Activated CD4-positive, CD25-positive, alpha-beta regulatory T cell treated with anti-CD3 and anti-CD28 coated beads, Interleukin-2, amount 50 U/mL, for 24 hours (primary cell): ENCODE measurements at regions not wholly inside any gene's neighbourhood (a gene's known extent, or its start where the extent isn't known, plus 50 kb on each side); places are given as distances from the start of the nearest gene placed in this dataset.
"Not testable (repeated sequence)": the region's sequence is repeated elsewhere in the genome, so short reads cannot be mapped to it uniquely, and the experiment has no call there.

Experiments
- ATAC-seq, 2 donors: fragments of 150-1000 bp; cut with Tn5 transposase; one replicate each; pipeline ENCODE4 v1.10.0; 2021; ENCODE audit warnings: mild to moderate bottlenecking in 1 of 2, moderate library complexity in 1 of 2

DNA sequence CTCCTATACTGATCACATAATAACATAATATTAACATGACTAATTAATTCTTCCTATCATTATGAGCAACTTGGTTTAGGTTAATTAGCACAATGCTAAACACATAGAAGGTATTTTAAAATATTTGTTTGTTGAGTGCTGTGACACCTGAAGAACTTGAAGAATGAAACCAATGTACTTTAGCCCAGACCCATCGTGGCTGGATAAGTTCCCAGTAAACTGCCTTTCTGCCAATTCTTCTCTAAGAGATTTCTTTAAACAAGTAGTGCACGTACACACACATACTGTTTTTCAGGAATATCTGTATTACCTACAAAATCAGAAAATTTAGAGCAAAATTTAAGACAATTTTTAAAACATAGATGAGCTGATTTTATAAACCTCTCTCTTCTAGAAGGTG, 207.4 kb upstream of the SSTR1 start:
- no peak for ATAC-seq

DNA sequence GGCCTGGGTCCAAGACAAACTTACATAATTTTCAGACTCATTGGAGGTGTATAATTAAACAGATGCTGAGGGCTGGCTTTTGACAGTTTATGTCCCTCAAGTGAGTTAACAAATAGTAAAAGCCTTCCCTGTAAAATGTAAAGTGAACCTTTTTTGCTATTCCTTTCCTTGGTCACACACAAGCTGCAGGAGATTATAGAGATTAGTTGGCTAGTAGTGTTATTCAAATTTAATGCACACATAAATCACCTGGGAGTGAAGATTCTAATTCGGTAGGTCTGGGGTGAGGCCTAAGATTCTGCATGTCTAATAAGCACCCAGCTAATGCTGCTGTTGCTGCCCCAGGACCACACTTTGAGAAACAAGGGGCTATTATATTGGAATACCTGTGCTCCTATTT, 206.2 kb upstream of the SSTR1 start:
- ATAC-seq = no peak

DNA sequence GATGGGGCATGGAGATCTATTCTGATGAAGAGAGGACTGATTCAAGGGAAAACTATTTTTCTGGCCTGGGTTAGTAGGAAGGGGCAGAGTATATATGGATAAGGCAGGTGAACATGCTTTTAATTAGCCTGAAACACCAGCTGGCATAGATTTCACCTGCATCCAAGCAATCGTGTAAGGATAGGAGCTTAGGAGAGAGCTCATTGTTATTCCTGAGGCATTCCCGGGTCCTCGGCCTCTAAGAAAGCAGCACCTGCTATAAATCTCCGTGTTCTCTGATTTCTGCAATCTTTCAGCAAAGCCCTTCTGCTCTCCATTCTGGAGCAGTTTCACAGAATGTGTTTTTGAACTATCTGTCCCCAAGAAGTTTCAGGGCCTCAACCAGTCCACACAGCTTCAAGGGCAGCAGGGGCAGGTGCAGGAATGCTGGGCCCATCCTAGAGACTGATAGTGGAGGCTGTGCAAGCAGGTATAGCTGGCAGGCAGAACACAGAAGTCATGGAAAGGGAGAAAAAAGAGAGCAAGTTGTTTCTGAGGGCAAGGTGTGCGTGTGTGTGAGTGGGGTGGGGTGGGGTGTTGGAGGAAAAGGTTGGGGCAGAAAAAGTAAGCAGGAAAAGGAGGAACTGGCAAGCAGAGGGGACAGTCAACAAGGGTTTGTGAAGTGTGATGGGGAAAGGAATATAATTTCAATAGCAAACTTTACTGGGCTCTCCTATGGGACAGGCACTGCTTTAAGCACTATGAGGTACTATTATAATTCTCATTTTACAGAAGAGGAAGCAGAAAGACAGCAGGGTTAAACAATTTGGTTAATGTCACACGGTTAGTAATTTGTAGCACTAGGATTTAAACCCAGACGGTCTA, 203.7 kb upstream of the SSTR1 start:
- no peak for ATAC-seq

DNA sequence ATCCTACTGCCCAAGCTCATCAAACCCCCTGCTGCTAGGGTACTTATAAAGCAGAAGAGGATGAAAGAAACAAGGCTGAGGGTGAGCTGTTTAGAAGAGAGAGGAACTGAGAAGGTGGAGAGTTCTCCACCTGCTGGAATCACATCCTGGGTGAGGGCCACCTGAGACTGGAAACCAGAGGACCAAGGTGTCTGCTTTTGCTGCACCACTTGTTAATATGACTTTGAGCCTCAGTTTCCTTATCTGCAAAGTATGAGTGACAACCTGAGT, 203.2 kb upstream of the SSTR1 start:
- no peak for ATAC-seq

DNA sequence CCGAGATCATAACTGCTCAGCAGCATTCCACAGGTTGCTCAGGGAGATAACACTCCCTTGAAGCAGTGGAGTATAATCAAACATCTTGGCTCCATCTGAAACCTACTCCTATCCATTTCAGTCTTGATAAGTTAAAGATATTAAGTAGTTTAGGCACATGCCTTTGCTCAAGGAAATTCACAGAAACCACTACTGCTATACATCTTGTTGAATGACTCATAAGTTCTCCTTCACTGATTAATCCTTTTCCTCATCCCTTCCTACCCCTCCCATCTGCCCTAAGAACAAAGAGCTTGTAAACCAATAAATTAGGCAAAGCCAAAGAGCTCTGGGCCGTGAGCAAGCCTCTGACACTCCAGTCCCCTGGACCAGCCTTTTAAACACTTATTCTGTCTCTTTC, 196.5 kb upstream of the SSTR1 start:
- not testable (repeated sequence) for ATAC-seq

DNA sequence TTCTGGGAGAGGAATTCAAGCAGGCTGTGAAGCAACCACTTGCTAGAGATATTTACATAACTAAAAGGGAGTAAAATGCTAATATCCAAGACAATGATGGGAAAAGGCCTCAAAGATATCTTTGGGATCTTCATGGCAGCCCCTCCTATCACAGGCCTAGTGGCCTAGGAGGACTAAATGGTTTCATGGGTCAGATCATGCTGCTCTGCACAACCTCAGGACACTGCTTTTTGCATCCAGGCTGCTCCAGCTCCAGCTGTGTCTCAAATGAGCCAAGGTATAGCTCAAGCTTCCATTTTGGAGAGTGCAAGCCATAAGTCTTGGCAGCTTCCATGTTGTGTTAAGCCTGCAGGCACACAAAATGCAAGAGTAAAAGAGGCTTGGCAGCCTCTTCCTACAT, 195.6 kb upstream of the SSTR1 start:
- no peak for ATAC-seq

DNA sequence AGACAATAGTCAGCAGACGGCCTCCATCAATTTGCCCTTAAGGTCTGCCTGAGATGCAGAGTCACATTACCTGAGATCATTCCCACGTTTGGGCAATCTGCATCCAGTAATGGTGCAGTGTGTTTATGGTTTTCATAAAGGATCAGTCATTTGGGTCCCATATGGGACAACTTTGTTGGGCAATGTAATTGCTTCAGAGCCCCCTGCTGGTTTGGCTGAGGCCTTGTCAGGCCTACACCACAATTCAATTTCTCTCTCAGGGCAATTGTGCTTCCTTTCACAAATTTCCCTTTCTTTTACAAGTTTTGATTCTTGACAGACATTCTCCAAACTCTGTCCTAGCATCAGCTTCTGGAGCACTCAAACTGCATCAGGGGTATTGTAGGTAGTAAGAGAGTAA, 191.2 kb upstream of the SSTR1 start:
- ATAC-seq = no peak

DNA sequence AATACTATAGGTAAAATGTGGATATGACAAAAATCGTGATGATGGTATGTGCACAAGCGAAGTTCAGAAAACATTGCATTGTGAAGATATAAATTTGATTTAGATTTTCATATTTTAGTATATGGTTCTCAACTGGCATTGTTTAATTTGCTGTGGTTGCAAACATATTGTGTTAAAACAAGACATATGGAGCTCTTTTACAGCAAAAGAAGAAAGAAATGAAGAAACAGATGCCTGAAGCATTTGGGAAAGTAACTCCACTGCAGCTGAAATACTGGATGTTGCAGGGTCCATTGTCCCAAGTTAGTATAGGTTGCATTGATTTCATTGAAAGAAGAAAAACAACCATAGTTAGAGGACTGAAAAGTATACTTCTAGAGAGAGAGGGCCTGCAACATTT, 185.8 kb upstream of the SSTR1 start:
- no peak for ATAC-seq

DNA sequence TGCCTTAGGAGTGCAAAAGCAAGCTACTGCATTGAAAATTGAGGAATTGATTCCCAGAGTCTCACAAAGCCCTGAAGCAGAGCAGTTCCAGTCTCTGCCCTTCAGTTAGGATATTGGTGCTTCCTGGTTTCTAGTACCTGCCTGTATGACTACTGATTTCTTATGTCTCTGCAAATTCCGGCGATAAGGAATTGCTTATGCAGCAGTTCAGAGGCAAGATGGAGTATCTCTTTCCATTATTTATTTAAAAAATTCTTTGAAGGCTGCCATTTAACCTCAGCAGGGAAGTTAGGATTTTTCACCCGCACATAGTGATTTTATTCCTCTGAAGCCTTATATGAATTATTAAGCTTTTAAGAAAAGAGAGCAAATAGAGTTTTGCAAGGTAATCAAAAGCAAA, 184.9 kb upstream of the SSTR1 start:
- ATAC-seq = no peak

DNA sequence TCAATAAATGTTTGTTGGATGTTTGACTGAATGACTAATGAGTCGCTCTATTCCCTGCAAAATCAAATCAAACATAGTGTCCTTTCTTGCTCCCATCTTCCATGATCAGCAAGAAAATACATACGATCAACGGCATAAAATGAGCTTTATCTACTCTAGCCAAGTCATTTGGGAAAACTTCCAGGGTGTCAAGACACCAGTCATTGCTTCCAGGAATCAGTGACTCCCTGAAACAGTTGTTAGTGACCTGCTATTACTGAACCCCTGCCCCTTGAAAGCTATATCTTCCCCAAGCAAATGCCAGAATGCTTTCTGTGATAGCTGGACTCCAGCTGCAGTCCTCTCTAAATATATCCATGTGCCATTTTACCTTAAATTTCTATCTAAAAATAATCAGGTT, 169.5 kb upstream of the SSTR1 start:
- no peak for ATAC-seq

DNA sequence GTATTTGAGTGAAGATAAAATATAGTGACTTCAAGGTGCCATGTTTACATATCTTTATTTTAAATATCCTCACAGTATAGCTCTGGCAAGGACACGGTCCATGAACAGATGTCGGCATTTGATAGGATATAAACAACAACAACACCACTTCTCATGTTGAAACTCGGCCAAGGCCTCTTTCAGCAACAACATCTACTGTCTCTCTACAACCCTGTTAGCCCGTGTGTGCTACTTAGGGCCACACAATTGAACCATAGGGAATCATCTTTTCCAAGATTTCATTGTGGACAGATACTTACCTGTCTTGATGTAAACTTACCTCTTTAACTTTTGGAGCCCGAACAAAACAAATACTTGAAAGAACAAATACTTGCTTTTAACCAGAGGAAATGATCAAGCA, 168.7 kb upstream of the SSTR1 start:
- no peak for ATAC-seq

DNA sequence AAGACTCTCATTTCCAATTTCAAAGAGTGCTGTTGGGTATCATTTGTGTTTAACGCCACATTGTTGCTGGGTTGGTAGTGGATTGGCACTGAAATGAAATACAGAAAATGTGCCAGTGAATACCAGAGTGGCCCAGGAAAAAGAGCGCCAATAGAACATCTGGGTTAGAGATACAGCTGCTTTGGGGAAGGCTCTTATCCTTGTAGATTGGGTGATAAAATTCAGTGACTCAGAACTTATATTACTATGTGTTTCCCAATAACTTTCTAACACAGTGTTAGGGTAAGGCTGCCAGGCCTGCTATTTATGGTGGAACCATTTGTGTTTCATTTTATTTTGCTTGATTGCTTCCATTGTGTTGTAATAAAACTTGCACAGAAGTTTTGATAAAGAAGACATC, 168.2 kb upstream of the SSTR1 start:
- ATAC-seq = no peak

DNA sequence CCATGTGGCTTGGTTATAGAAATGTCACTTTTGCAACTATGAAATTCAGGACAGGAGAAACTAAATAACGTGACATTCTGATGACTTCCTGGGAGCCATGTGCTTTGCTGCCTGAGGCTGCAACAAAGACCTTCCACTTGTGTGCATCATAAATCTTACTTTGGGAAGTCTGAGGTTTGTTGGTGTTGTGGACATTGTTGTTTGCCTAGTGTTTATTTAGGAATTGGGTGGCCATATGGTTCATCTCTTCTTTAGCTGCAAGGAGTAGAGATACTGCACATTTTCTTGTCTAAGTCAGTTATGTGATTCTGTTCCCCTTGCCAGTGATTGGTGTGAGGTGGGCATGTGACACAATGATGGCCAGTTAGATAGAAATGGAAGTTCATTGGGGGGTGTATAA, 167.3 kb upstream of the SSTR1 start:
- no peak for ATAC-seq

DNA sequence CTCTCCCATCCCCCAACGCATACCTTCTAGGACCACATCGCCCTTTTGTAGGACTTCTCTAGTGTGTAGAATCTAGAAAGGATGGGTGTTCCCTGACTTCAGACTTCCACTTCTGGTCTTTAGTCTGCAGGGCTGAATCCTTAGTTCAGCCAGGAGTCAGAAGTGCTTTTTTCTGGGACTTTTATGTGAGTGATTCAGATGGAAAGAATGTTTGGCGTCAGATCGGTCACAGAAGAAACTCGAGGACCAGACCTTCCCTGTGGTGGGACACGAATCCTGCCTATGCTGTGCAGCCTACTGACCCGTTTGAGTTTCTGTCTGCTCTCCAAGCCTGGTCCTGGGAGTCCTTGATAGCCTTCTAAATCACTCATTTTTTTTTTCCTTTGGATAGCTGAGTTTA, 165.4 kb upstream of the SSTR1 start:
- ATAC-seq = no peak

DNA sequence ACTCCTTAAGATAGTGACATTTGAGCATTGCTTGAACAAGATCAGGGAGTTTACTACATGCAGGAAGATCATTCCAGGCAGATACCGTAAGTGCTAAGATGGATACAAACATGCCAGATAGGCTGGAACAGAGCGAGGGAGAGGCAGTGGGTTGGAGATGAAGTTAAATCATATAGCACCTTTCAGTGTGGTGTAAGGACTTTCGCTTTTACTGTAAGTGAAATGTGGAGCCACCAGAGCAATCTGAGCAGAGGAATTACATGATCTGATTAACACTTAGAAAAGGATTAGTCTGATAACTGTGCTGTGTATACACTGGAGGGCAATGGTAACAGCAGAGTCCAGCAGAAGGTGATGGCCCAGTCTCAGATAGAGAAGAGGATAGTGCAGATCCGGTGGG, 163.0 kb upstream of the SSTR1 start:
- no peak for ATAC-seq

DNA sequence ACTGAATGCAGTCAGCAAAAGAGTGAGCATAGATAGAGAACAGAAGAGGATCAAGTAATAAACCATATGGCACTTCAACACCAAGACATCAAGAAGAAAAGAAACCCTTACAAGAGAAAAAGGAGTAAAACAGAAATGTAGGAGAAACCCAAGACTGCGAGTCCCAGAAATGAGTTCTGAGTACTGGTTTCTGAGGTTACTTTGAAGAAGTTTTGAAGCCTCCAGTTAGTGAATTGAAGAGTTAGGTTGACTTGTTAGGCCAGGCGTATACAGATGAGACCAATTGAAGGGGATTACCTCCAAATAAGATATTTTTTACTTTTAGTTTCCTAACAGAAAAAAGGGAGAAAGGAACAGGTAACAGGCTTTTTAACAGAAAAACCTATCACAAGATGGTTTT, 162.2 kb upstream of the SSTR1 start:
- no peak for ATAC-seq

DNA sequence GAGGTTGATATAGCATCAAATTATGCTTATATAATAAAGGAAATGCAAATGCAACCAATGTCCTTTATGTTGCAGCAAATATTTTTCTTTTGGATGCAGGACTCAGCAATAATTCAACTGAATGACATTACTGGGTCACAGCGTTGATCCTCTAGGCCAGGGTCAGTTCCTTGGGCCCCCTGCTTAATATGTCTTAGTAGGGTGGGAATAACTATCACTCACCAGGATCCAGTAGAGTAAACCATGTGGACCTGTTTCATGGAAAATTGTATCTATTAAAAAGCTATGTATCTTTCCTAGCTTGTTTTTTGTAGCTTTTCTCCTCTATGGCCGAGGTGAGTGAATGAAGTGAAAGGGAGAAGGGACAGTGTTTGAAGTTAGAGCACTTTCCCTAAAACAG, 161.5 kb upstream of the SSTR1 start:
- ATAC-seq = no peak

DNA sequence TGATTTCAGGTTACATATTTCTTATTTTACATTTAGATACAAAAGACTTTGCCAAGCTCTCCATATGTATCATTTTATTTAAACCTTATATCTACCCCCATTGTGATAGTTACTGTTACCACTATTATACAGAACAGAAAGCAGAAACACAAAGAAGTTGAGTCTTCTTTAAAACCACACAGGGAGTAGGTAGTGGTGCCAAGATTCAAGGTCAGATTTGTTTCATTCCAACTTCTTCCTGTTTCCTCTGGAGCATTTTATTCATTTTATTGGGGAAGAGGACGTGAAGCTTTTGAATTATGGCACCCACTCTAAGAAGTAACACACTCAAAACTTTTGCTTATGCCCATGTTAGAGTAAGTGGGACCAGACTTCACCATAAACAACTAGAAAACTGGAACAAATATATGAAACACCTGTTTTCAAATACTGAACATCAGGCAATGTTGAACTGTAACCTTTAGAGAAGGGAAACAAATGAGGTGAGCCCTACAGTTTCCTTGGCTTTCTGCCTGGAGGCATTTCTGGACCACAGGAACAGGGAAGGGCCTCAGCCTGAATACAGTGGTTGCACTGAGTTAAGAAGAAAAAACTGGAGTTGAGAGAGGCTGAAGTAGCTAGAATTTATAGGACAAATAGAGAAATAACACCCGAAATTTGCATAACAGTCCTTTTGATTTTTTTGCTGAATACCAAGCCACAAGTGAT, 160.4 kb upstream of the SSTR1 start:
- no peak for ATAC-seq

DNA sequence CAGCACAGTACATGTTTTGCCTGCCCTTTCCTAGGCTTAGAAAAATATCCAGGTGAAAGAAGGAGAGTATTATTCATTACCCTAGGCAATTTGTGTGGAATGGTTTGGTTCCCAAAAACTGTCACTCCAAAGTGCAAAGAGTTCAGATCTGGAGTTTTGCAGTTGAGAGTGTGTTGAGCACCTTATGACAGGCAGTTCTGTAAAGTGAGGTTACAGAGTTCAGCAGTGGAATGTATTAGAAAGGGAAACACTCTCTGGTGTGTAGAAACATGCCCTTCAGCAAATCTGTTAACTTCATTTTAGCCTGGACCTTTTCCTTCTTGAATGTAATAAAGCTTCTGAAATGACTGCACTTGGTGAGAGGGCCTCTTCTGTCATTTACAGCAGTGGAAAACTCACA, 154.0 kb upstream of the SSTR1 start:
- no peak for ATAC-seq

DNA sequence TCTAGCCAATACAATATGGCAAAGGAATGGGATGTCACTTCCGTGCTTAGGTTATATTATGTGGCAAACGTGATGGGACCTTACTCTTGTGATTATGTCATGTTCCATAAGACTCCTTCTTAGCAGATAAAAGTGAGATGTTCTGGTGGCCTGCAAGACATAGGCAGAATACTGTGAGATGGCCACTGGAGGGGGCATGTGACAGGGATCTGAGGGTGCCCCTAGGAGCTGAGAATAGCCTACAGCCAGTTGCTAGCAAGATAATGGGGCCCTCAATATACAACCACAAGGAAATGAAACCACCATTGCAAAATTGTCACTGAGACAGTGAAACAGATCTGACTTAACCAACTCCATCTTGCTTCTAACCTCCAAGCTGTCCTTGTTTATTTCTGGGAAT, 151.4 kb upstream of the SSTR1 start:
- ATAC-seq = no peak

DNA sequence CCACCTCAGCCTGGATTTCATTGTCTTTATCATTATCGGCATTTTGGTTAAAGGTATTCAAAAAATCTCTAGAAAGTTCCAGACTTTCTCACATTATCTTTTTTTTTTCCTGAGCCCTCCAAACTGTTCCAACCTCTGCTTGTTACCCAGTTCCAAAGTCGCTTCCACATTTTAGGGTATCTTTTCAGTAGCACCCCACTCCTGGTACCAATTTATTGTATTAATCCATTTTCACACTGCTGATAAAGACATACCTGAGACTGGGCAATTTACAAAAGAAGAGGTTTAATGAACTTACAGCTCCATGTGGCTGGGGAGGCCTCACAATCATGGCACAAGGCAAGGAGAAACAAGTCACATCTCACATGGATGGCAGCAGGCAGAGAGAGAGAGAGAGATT, 145.5 kb upstream of the SSTR1 start:
- ATAC-seq = not testable (repeated sequence)

DNA sequence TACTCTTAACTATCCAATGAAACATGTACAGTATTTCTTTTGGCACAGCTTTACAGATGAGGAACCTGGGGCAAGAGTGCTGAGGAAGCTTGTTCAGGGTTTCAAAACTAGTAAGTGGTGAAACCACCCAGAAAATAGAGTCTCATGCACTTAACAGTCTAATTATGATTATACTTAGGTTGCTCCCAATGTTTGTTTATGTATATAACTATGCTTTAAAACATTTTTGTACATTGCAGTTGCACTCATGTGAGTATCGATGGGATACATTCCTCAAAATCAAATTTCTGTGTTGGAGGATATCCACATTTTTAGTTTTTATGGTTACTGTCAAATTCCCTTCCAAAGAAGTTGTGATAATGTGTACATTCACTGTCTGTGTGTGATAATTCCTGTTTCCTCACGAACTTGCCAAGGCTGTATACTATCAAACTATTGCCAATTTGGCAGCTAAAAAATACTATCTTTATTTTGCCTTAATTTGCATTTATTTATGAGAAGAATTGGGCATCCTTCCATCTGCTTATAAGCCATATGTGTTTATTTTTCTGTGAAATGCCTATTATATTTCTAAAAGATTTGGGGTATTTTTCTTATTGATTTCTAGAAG, 143.9 kb upstream of the SSTR1 start:
- ATAC-seq = no peak

DNA sequence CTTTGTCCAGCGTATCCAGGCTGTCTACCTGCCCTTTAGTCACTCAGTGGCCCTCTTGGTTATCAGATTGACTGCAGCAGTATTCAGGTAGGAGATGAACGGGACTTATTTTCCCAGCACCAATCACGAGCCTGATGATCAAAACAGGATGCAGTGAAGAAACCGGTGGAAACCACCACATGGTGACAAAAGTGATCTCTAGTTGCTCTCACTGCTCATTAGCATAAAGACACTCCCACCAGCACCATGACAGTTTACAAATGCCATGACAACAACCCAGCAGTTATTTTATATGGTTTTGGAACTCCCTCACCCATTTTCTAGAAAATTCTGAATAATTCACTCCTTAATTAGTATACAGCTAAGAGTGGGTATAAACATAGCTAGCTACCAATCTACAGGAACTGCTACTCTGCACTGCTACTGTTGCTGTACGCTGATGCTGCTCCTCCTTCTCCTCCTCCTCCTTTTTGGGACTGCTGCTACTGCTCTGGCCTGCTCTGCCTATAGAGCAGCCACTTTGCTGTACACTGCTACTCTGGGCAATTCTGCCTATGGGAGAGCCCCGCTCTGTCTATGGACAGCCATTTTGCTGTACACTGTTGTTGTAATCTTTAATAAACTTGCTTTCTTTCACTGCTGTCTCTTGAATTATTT, 142.5 kb upstream of the SSTR1 start:
- peak; percentile 94 to 95 for ATAC-seq

DNA sequence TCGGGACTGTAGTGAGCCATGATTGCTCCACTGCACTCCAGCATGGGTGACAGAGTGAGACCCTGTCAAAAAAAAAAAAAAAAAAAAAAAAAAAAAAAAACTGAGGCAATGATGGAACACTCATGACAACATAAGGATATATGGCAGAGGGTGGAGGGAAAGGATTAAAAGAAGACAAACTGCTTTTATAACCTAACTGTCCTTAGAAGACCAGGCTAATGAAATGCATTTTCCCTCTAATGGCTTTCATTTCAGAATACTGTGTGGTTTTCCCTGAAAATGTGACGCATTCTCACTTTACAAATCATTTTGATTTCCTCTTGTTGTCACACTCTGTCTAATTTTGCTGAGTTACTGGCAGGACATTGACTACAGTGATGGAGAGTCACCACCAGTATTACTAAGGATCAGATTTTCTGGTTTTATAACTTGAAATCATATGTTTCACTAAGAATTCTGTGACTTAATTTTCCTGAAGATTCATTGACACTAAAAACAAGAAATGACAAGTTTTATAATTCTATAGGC, 137.6 kb upstream of the SSTR1 start:
- ATAC-seq = peak in 1 of 2 donors; percentile 36
